CD4-positive, alpha-beta T cell (primary cell): ENCODE measurements at regions not wholly inside any gene's neighbourhood (a gene's known extent, or its start where the extent isn't known, plus 50 kb on each side); places are given as distances from the start of the nearest gene placed in this dataset.

Experiments used
- ATAC-seq: fragments of 200-7000 bp; cut with Tn5 transposase; one replicate; pipeline ENCODE4 v1.10.0; 2022; ENCODE audit warnings: mild to moderate bottlenecking; ENCODE audit not compliant: poor library complexity
- CTCF ChIA-PET: fragments of 350-600 bp; sonication (Branson Sonifier 250); formaldehyde crosslinking; loops from one replicate; lab custom pipeline; 2021; ENCODE audit warnings: antibody characterized with exemption, inconsistent platforms; lab: Charles Lee
- POLR2A ChIA-PET: fragments of 350-600 bp; sonication (Branson Sonifier 250); formaldehyde crosslinking; loops from one replicate; lab custom pipeline; 2021; ENCODE audit warnings: antibody characterized with exemption, inconsistent platforms; lab: Charles Lee
- DNase-seq, 14 experiments: peaks; one replicate each; pipeline ENCODE4 v3.0.0-alpha.2; 2013 to 2020; ENCODE audit warnings: mixed read lengths in 2 of 14
- H3K27ac ChIP-seq, 2 donors: one replicate each; pipeline versions ENCODE4 v1.5.1 to v1.7.0; 2013; ENCODE audit warnings: low read length in 2 of 2, low read depth in 1 of 2, mild to moderate bottlenecking in 1 of 2
- H3K27me3 ChIP-seq, 2 experiments: 1 replicate in 1 of 2; 2 replicates in 1 of 2; pipeline versions ENCODE4 v1.6.1 to v1.7.0; 2013; ENCODE audit warnings: low read length in 2 of 2, control low read depth in 1 of 2, mild to moderate bottlenecking in 1 of 2, moderate library complexity in 1 of 2; ENCODE audit not compliant: insufficient read depth in 2 of 2, control insufficient read depth in 1 of 2
- H3K36me3 ChIP-seq: one replicate; pipeline ENCODE4 v1.6.1; 2013; ENCODE audit warnings: low read length, control low read depth; ENCODE audit not compliant: insufficient read depth
- H3K4me1 ChIP-seq: one replicate; pipeline ENCODE4 v1.6.1; 2013; ENCODE audit warnings: low read length, control low read depth; ENCODE audit not compliant: insufficient read depth
- H3K4me3 ChIP-seq: one replicate; pipeline ENCODE4 v1.5.1; 2013; ENCODE audit warnings: mild to moderate bottlenecking, low read length, moderate library complexity
- H3K9me3 ChIP-seq, 2 experiments: 1 replicate in 1 of 2; 2 replicates in 1 of 2; pipeline versions ENCODE4 v1.6.1 to v1.7.0; 2013; ENCODE audit warnings: low read length in 2 of 2, mild to moderate bottlenecking in 2 of 2, control low read depth in 1 of 2, moderate library complexity in 1 of 2; ENCODE audit not compliant: control insufficient read depth in 1 of 2, insufficient read depth in 1 of 2
- H3K27ac Mint-ChIP-seq: one replicate; pipeline ENCODE4 v1.8.0; 2020; ENCODE audit warnings: mixed read lengths
- H3K27me3 Mint-ChIP-seq: one replicate; pipeline ENCODE4 v1.8.0; 2021; ENCODE audit warnings: mixed read lengths
- H3K36me3 Mint-ChIP-seq: one replicate; pipeline ENCODE4 v1.8.0; 2021; ENCODE audit warnings: low read depth, mixed read lengths
- H3K4me1 Mint-ChIP-seq: one replicate; pipeline ENCODE4 v1.8.0; 2021; ENCODE audit warnings: low read depth, mixed read lengths
- H3K4me3 Mint-ChIP-seq: one replicate; pipeline ENCODE4 v1.8.0; 2020; ENCODE audit warnings: mild to moderate bottlenecking, mixed read lengths
- H3K9me3 Mint-ChIP-seq: one replicate; pipeline ENCODE4 v1.8.0; 2020; ENCODE audit warnings: mixed read lengths
- CTCF ChIP-seq: fragments of 200-600 bp; IDR thresholded peaks from one replicate; pipeline ENCODE4 v1.8.0; 2022; ENCODE audit warnings: antibody characterized with exemption, mild to moderate bottlenecking
- intact Hi-C, 2 experiments: fragments of 100-400 bp; cut with DNase I in 1 of 2; cut with micrococcal nuclease in 1 of 2; formaldehyde crosslinking; loops; one replicate each; pipeline versions ENCODE4 v1.15.1 to v1.9.0; 2023 to 2025; cut with DNase I, micrococcal nuclease

GRCh38 chr1:34650800-34651199 lies 104.0 kb upstream of the GJB5 start:
- intact Hi-C loops, result no loop called here
- H3K27ac Mint-ChIP-seq, result no peak overlapping the region
- TF ChIP-seq CTCF, result no peak
- Histone ChIP-seq H3K36me3 (no peaks in the 10 kb centered on the region), H3K27ac (no peak overlapping the region), H3K27me3 (peaks cover 10 to 21% of the 10 kb centered on the region in 2 experiments), H3K9me3 (no peaks in the 10 kb centered on the region), H3K4me3 (no peak overlapping the region), H3K4me1 (no peaks in the 10 kb centered on the region)
- CTCF ChIA-PET, result no interaction called here
- H3K27me3 Mint-ChIP-seq, result peaks cover 73% of the 10 kb centered on the region
- ATAC-seq (no peak), DNase-seq (no peak)
- H3K9me3 Mint-ChIP-seq, result no peaks in the 10 kb centered on the region
- no peak overlapping the region for H3K4me3 Mint-ChIP-seq
- POLR2A ChIA-PET, result no interaction called here
- no peaks in the 10 kb centered on the region for H3K36me3 Mint-ChIP-seq
- H3K4me1 Mint-ChIP-seq, result no peaks in the 10 kb centered on the region

GRCh38 chr1:34653110-34653509 lies 101.7 kb upstream of the GJB5 start:
- ChIA-PET CTCF (no interaction called here), POLR2A (no interaction called here)
- intact Hi-C loops, result no loop called here
- Histone ChIP-seq H3K36me3 (no peaks in the 10 kb centered on the region), H3K4me1 (no peaks in the 10 kb centered on the region), H3K27me3 (peaks cover 2 to 9% of the 10 kb centered on the region in 2 experiments), H3K9me3 (no peaks in the 10 kb centered on the region), H3K4me3 (no peak overlapping the region), H3K27ac (no peak overlapping the region)
- Mint-ChIP-seq H3K9me3 (no peaks in the 10 kb centered on the region), H3K4me1 (no peaks in the 10 kb centered on the region), H3K27me3 (peaks cover 57% of the 10 kb centered on the region), H3K27ac (no peak overlapping the region), H3K36me3 (no peaks in the 10 kb centered on the region), H3K4me3 (no peak overlapping the region)
- no peak for TF ChIP-seq CTCF
- ATAC-seq (no peak), DNase-seq (no peak)

- Mint-ChIP-seq H3K27me3 (peaks cover 38% of the 10 kb centered on the region), H3K4me3 (no peak overlapping the region), H3K36me3 (no peaks in the 10 kb centered on the region), H3K4me1 (no peaks in the 10 kb centered on the region), H3K27ac (no peak overlapping the region), H3K9me3 (no peaks in the 10 kb centered on the region)
- no peaks in the 10 kb centered on the region for H3K4me1 ChIP-seq
- DNase-seq, result no peak
- H3K9me3 ChIP-seq, result no peaks in the 10 kb centered on the region
- TF ChIP-seq CTCF, result no peak
- no peak overlapping the region for H3K4me3 ChIP-seq
- H3K27ac ChIP-seq, result no peak overlapping the region
- H3K36me3 ChIP-seq, result no peaks in the 10 kb centered on the region
- ChIA-PET CTCF (no interaction called here), POLR2A (no interaction called here)
- no peaks in the 10 kb centered on the region for H3K27me3 ChIP-seq
- ATAC-seq, result no peak
- intact Hi-C loops, result no loop called here
Observed at GRCh38 chr1:34655206-34655874, 99.5 kb upstream of the GJB5 start.
